ENCODE measurements at regions not wholly inside any gene's neighbourhood (a gene's known extent, or its start where the extent isn't known, plus 50 kb on each side); places are given as distances from the start of the nearest gene placed in this dataset.

GRCh38 chr13:42383025-42383424 is 111.1 kb downstream of the AKAP11 start:
- TF ChIP-seq CTCF (conservative IDR thresholded peaks at IDR 0.05), result no peak
- TF ChIP-seq ZFX (IDR thresholded peaks at IDR 0.05), result no peak
- H3K27ac ChIP-seq, result no peak overlapping the region

GRCh38 chr13:42384265-42384664 is 112.3 kb downstream of the AKAP11 start:
- TF ChIP-seq ZFX (IDR thresholded peaks at IDR 0.05) (no peak), CTCF (conservative IDR thresholded peaks at IDR 0.05) (no peak)
- no peak overlapping the region for H3K27ac ChIP-seq

GRCh38 chr13:42388326-42388725 is 116.4 kb downstream of the AKAP11 start:
- TF ChIP-seq ZFX (IDR thresholded peaks at IDR 0.05), result no peak
- TF ChIP-seq CTCF (conservative IDR thresholded peaks at IDR 0.05), result no peak
- H3K27ac ChIP-seq, result no peak overlapping the region

DNA sequence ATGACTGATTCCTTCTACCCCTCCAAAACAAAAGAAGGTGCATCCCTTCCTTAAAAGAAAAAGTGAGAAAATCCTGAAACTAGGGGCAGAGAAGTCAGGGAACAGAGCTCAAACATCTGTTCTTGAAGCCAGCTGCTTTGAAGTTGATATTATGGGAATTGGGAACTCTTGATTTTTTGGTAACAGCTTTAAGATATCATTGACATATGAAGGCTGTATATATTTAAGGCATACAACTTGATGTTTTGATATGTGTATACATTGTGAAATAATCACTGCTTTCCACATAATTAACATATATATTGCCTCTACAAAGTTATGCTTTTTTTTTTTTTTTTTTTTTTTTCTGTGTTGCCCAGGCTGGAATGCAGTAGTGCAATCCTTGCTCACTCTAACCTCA is 117.1 kb downstream of the AKAP11 start:
- TF ChIP-seq ZFX (IDR thresholded peaks at IDR 0.05) (no peak), CTCF (conservative IDR thresholded peaks at IDR 0.05) (no peak)
- H3K27ac ChIP-seq, result no peak overlapping the region

DNA sequence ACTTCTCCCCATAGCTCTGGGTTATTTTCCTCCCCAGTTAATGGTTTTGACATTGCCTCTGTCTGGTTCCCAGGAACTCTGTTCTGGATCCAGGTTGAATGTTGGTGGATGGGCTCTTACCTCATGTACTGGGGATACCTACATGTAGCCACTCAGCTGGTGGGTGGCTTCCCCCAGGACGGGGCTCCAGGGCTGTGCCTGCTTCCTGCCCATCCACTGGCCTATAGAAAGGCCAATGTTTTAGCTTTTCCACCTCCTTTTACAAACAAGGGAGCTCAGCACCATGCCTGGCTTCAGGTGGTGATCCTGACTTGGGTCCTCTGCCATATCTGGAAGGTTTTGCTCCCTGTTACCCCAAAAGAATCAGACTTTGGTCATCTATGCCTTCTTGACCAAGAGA is 120.2 kb downstream of the AKAP11 start:
- TF ChIP-seq ZFX (IDR thresholded peaks at IDR 0.05) (no peak), CTCF (conservative IDR thresholded peaks at IDR 0.05) (no peak)
- no peak overlapping the region for H3K27ac ChIP-seq

GRCh38 chr13:42392716-42393572 is 121.0 kb downstream of the AKAP11 start:
- H3K27ac ChIP-seq, result no peak overlapping the region; the same call in 1 of the 2 replicates

More at GRCh38 chr13:42392716-42393572, 121.0 kb downstream of the AKAP11 start:
- TF ChIP-seq ZFX (IDR thresholded peaks at IDR 0.05) (no peak), CTCF (conservative IDR thresholded peaks at IDR 0.05) (no peak)
